ENCODE measurements at regions not wholly inside any gene's neighbourhood (a gene's known extent, or its start where the extent isn't known, plus 50 kb on each side); places are given as distances from the start of the nearest gene placed in this dataset.

GRCh38 chr21:25427828-25428227 lies 179.5 kb downstream of the MRPL39 start:
- no peak overlapping the region for H3K9ac ChIP-seq
- H3K36me3 ChIP-seq (ENCODE audit: low read depth) = no peaks in the 10 kb centered on the region
- peaks cover 3% of the 10 kb centered on the region for H3K9me3 ChIP-seq (ENCODE audit: low read depth)
- H4K20me1 ChIP-seq (ENCODE audit: insufficient read depth) = no peaks in the 10 kb centered on the region
- 57 to 62% methylated on average over 5 of the region's 5 CpGs for WGBS, 2 experiments (ENCODE audit: low coverage in 1 of 2, low lambda C conversion rate in 2 of 2, missing lambda C conversion rate in 2 of 2)
- H3K27me3 ChIP-seq (replicated peaks; ENCODE audit: insufficient read depth) = no peaks in the 10 kb centered on the region; the same call in 1 of the 2 replicates
- TF ChIP-seq EZH2phosphoT487 (IDR thresholded peaks at IDR 0.05; ENCODE audit: insufficient read depth, low read depth) (no peak), EZH2 (IDR thresholded peaks at IDR 0.05; ENCODE audit: insufficient read depth, poor library complexity, severe bottlenecking) (no peak)
- H2AFZ ChIP-seq = no peak overlapping the region
- H3K4me1 ChIP-seq (ENCODE audit: insufficient read depth) = no peaks in the 10 kb centered on the region
- no peak overlapping the region for H3K4me3 ChIP-seq
- H3K9me2 ChIP-seq (ENCODE audit: insufficient read depth) = no peaks in the 10 kb centered on the region
- no peak overlapping the region for H3K27ac ChIP-seq
- H3F3A ChIP-seq (ENCODE audit: insufficient read depth) = no peaks in the 10 kb centered on the region
- no peak for DNase-seq
- H3K79me2 ChIP-seq (ENCODE audit: insufficient read depth) = no peaks in the 10 kb centered on the region
- in situ Hi-C loops (cut with MboI) = no loop called here
- no peak overlapping the region for H3K4me2 ChIP-seq (ENCODE audit: unreplicated experiment)

DNA sequence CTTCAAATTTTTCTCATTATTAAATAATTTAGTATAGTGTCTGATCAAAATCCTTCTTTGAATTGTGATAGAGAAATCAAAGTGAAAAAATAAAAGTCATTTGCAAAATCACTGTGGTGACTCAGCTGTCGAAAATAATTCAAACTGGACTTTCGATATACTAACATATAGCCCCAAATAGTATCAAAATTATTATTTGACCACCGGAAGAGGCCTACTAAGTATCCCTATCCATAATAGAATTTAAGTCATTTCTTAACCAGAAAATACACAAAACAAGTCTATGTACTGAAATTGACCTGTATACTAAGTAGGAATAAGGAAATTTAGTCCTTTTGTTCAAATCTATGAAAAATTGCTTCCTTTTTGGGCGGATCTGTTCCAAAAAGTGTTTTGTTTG lies 180.7 kb downstream of the MRPL39 start:
- Histone ChIP-seq H3K4me1 (ENCODE audit: insufficient read depth) (no peaks in the 10 kb centered on the region), H3K4me2 (ENCODE audit: unreplicated experiment) (no peak overlapping the region), H3K4me3 (no peak overlapping the region), H3K36me3 (ENCODE audit: low read depth) (no peaks in the 10 kb centered on the region), H4K20me1 (ENCODE audit: insufficient read depth) (no peaks in the 10 kb centered on the region), H3K27ac (no peak overlapping the region), H3K9me3 (ENCODE audit: low read depth) (peaks cover 3% of the 10 kb centered on the region), H3F3A (ENCODE audit: insufficient read depth) (no peaks in the 10 kb centered on the region), H2AFZ (no peak overlapping the region), H3K9me2 (ENCODE audit: insufficient read depth) (no peaks in the 10 kb centered on the region), H3K9ac (no peak overlapping the region), H3K79me2 (ENCODE audit: insufficient read depth) (no peaks in the 10 kb centered on the region), H3K27me3 (replicated peaks; ENCODE audit: insufficient read depth) (no peaks in the 10 kb centered on the region; the same call in 1 of the 2 replicates)
- DNase-seq = no peak
- in situ Hi-C loops (cut with MboI) = no loop called here
- 67% methylated on average over 4 of the region's 4 CpGs for WGBS, 2 experiments (ENCODE audit: low coverage in 1 of 2, low lambda C conversion rate in 2 of 2, missing lambda C conversion rate in 2 of 2)
- no peak for TF ChIP-seq EZH2phosphoT487 (IDR thresholded peaks at IDR 0.05; ENCODE audit: insufficient read depth, low read depth)
- no peak for TF ChIP-seq EZH2 (IDR thresholded peaks at IDR 0.05; ENCODE audit: insufficient read depth, poor library complexity, severe bottlenecking)

DNA sequence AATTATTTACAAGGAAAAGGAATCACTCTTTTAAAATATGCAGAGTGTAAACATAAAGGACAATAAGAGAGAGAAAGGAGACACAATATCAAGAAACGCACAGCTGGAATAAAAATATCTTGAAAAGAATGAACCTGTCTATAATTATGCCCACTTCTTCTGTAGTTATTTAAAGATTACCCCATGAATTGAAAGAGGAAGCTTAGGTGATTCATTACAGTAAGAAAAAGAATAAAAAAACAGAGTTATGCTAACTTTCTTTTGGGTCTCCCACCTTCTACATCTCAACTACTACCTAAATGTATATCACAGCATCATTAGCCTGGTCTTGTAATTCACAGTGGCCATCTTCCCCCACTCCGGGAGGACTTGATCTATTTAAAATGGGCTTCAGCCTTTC lies 182.1 kb downstream of the MRPL39 start:
- Histone ChIP-seq H3K4me3 (no peak overlapping the region), H3F3A (ENCODE audit: insufficient read depth) (no peaks in the 10 kb centered on the region), H3K9me3 (ENCODE audit: low read depth) (peaks cover 3% of the 10 kb centered on the region), H2AFZ (no peak overlapping the region), H3K79me2 (ENCODE audit: insufficient read depth) (no peaks in the 10 kb centered on the region), H3K27ac (no peak overlapping the region), H3K4me1 (ENCODE audit: insufficient read depth) (no peaks in the 10 kb centered on the region), H3K27me3 (replicated peaks; ENCODE audit: insufficient read depth) (no peaks in the 10 kb centered on the region; the same call in 1 of the 2 replicates), H3K4me2 (ENCODE audit: unreplicated experiment) (no peak overlapping the region), H3K9me2 (ENCODE audit: insufficient read depth) (no peaks in the 10 kb centered on the region), H3K36me3 (ENCODE audit: low read depth) (no peaks in the 10 kb centered on the region), H4K20me1 (ENCODE audit: insufficient read depth) (no peaks in the 10 kb centered on the region), H3K9ac (no peak overlapping the region)
- TF ChIP-seq EZH2phosphoT487 (IDR thresholded peaks at IDR 0.05; ENCODE audit: insufficient read depth, low read depth) = no peak
- TF ChIP-seq EZH2 (IDR thresholded peaks at IDR 0.05; ENCODE audit: insufficient read depth, poor library complexity, severe bottlenecking) = no peak
- WGBS, 2 experiments (ENCODE audit: low coverage in 1 of 2, low lambda C conversion rate in 2 of 2, missing lambda C conversion rate in 2 of 2) = 43 to 73% methylated on average over 2 of the region's 2 CpGs
- in situ Hi-C loops (cut with MboI) = no loop called here
- DNase-seq = no peak

DNA sequence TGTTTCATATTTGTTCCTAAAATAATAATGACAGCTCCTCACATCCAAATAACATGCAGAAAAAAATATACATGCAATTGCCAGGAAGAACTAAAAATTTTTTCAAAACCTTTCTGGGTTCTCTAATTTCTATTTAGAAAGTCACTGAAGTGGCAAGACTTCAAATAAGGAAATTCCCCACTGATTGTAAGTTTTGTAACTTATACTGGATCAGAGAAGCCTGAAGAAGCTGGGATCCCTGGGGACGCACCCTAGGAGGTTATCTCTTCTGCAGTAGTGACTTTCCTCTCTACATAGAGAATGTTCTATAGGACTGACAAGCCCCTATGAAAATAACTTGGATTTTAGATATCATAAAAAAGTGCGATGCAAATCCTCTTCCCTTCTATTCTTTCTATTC lies 182.6 kb downstream of the MRPL39 start:
- Histone ChIP-seq H3F3A (ENCODE audit: insufficient read depth) (no peaks in the 10 kb centered on the region), H3K9me2 (ENCODE audit: insufficient read depth) (no peaks in the 10 kb centered on the region), H3K9me3 (ENCODE audit: low read depth) (peaks cover 3% of the 10 kb centered on the region), H3K4me1 (ENCODE audit: insufficient read depth) (no peaks in the 10 kb centered on the region), H3K79me2 (ENCODE audit: insufficient read depth) (no peaks in the 10 kb centered on the region), H3K27ac (no peak overlapping the region), H2AFZ (no peak overlapping the region), H4K20me1 (ENCODE audit: insufficient read depth) (no peaks in the 10 kb centered on the region), H3K36me3 (ENCODE audit: low read depth) (no peaks in the 10 kb centered on the region), H3K9ac (no peak overlapping the region), H3K4me2 (ENCODE audit: unreplicated experiment) (no peak overlapping the region), H3K27me3 (replicated peaks; ENCODE audit: insufficient read depth) (no peaks in the 10 kb centered on the region; the same call in 1 of the 2 replicates), H3K4me3 (no peak overlapping the region)
- DNase-seq = no peak
- in situ Hi-C loops (cut with MboI) = no loop called here
- TF ChIP-seq EZH2 (IDR thresholded peaks at IDR 0.05; ENCODE audit: insufficient read depth, poor library complexity, severe bottlenecking) = no peak
- WGBS, 2 experiments (ENCODE audit: low coverage in 1 of 2, low lambda C conversion rate in 2 of 2, missing lambda C conversion rate in 2 of 2) = 61 to 65% methylated on average over 2 of the region's 2 CpGs

DNA sequence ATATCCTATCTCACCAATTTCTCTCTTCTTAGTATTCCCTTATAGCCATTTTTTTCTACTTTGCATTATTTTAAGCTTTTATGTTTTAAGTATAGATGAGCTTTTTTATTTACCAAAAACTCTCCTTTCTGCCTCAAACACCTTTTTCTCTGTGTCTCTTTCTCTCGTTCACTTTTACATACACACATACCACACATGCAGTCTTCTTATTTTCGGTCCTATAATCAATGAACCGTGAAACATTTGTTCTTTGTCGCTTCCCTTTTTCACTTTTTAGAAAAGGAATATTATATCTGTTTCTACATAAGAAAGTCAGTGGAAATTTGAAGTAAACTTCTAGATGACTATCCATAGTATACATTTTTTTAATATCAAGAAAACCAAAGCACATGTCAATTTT lies 183.2 kb downstream of the MRPL39 start:
- Histone ChIP-seq H3K4me2 (ENCODE audit: unreplicated experiment) (no peak overlapping the region), H3K4me3 (no peak overlapping the region), H3K9ac (no peak overlapping the region), H3K36me3 (ENCODE audit: low read depth) (no peaks in the 10 kb centered on the region), H3K9me2 (ENCODE audit: insufficient read depth) (no peaks in the 10 kb centered on the region), H3K9me3 (ENCODE audit: low read depth) (peaks cover 3% of the 10 kb centered on the region), H4K20me1 (ENCODE audit: insufficient read depth) (no peaks in the 10 kb centered on the region), H3K79me2 (ENCODE audit: insufficient read depth) (no peaks in the 10 kb centered on the region), H3K27me3 (replicated peaks; ENCODE audit: insufficient read depth) (no peaks in the 10 kb centered on the region; the same call in 1 of the 2 replicates), H3F3A (ENCODE audit: insufficient read depth) (no peaks in the 10 kb centered on the region), H2AFZ (no peak overlapping the region), H3K4me1 (ENCODE audit: insufficient read depth) (no peaks in the 10 kb centered on the region), H3K27ac (no peak overlapping the region)
- no peak for DNase-seq
- TF ChIP-seq EZH2 (IDR thresholded peaks at IDR 0.05; ENCODE audit: insufficient read depth, poor library complexity, severe bottlenecking) = no peak
- TF ChIP-seq EZH2phosphoT487 (IDR thresholded peaks at IDR 0.05; ENCODE audit: insufficient read depth, low read depth) = no peak
- WGBS, 2 experiments (ENCODE audit: low coverage in 1 of 2, low lambda C conversion rate in 2 of 2, missing lambda C conversion rate in 2 of 2) = 41 to 51% methylated on average over 4 of the region's 4 CpGs
- in situ Hi-C loops (cut with MboI) = no loop called here

Measured in GM23248 (cell line).